CD4-positive, alpha-beta memory T cell (primary cell): ENCODE measurements at regions not wholly inside any gene's neighbourhood (a gene's known extent, or its start where the extent isn't known, plus 50 kb on each side); places are given as distances from the start of the nearest gene placed in this dataset.
A peak's percentile ranks its signal among the peaks of the same experiment; 100 is the strongest.
"Not testable (repeated sequence)": the region's sequence is repeated elsewhere in the genome, so short reads cannot be mapped to it uniquely, and the experiment has no call there.

Source experiments
- CTCF ChIA-PET: fragments of 350-600 bp; sonication (Branson Sonifier 250); formaldehyde crosslinking; loops from one replicate; lab custom pipeline; 2021; ENCODE audit warnings: inconsistent platforms; ENCODE audit not compliant: partially characterized antibody; lab: Charles Lee
- POLR2A ChIA-PET: fragments of 350-600 bp; sonication (Branson Sonifier 250); formaldehyde crosslinking; loops from one replicate; lab custom pipeline; 2021; ENCODE audit not compliant: partially characterized antibody; lab: Charles Lee
- DNase-seq, 5 donors: peaks; one replicate each; pipeline versions ENCODE4 v3.0.0 to v3.0.0-alpha.2; 2020 to 2022; ENCODE audit warnings: mixed read lengths in 1 of 5
- H3K27ac ChIP-seq: one replicate; pipeline ENCODE4 v1.7.0; 2013; ENCODE audit warnings: low read depth, low read length
- H3K27me3 ChIP-seq: 2 replicates; pipeline ENCODE4 v1.7.0; 2013; ENCODE audit warnings: mild to moderate bottlenecking, low read length, moderate library complexity; ENCODE audit not compliant: insufficient read depth
- H3K36me3 ChIP-seq: 2 replicates; pipeline ENCODE4 v1.7.0; 2013; ENCODE audit warnings: mild to moderate bottlenecking, low read length, moderate library complexity; ENCODE audit not compliant: insufficient read depth
- H3K4me1 ChIP-seq: 2 replicates; pipeline ENCODE4 v1.7.0; 2013; ENCODE audit warnings: mild to moderate bottlenecking, low read length, moderate library complexity; ENCODE audit not compliant: insufficient read depth
- H3K4me3 ChIP-seq, 2 donors: one replicate each; pipeline ENCODE4 v1.7.0; 2013; ENCODE audit warnings: low read length in 2 of 2, mild to moderate bottlenecking in 1 of 2
- H3K9me3 ChIP-seq, 2 donors: one replicate each; pipeline ENCODE4 v1.7.0; 2013; ENCODE audit warnings: low read length in 2 of 2, control low read depth in 1 of 2; ENCODE audit not compliant: control insufficient read depth in 1 of 2
- H3K27ac Mint-ChIP-seq, 7 donors: one replicate each; pipeline ENCODE4 v1.8.0; 2020 to 2021; ENCODE audit warnings: mixed read lengths in 7 of 7, mild to moderate bottlenecking in 6 of 7, inconsistent platforms in 3 of 7, moderate library complexity in 3 of 7
- H3K27me3 Mint-ChIP-seq, 2 donors: one replicate each; pipeline ENCODE4 v1.8.0; 2020 to 2021; ENCODE audit warnings: mixed read lengths in 2 of 2
- H3K36me3 Mint-ChIP-seq, 2 donors: one replicate each; pipeline ENCODE4 v1.8.0; 2020 to 2021; ENCODE audit warnings: mixed read lengths in 2 of 2, inconsistent platforms in 1 of 2, mild to moderate bottlenecking in 1 of 2
- H3K4me1 Mint-ChIP-seq, 4 donors: one replicate each; pipeline ENCODE4 v1.8.0; 2020 to 2021; ENCODE audit warnings: mixed read lengths in 4 of 4, mild to moderate bottlenecking in 1 of 4
- H3K4me3 Mint-ChIP-seq, 8 donors: one replicate each; pipeline ENCODE4 v1.8.0; 2020 to 2021; ENCODE audit warnings: mixed read lengths in 8 of 8, mild to moderate bottlenecking in 7 of 8, moderate library complexity in 6 of 8, inconsistent platforms in 3 of 8
- H3K9me3 Mint-ChIP-seq, 8 donors: one replicate each; pipeline ENCODE4 v1.8.0; 2020 to 2021; ENCODE audit warnings: mixed read lengths in 8 of 8, mild to moderate bottlenecking in 5 of 8, inconsistent platforms in 3 of 8, moderate library complexity in 1 of 8
- intact Hi-C: fragments of 100-400 bp; cut with micrococcal nuclease; formaldehyde crosslinking; loops from one replicate; pipeline ENCODE4 v1.15.1; 2023

- DNase-seq, H3K27ac ChIP-seq, H3K36me3 Mint-ChIP-seq, H3K27ac Mint-ChIP-seq, H3K27me3 ChIP-seq, intact Hi-C loops, H3K4me3 ChIP-seq, H3K36me3 ChIP-seq, H3K9me3 ChIP-seq, CTCF ChIA-PET, H3K27me3 Mint-ChIP-seq, H3K4me1 Mint-ChIP-seq, H3K4me1 ChIP-seq, POLR2A ChIA-PET, H3K4me3 Mint-ChIP-seq, H3K9me3 Mint-ChIP-seq: not testable (repeated sequence)
Measured at GRCh38 chr20:26373066-26373465, 676.4 kb upstream of the ZNF337 start.

- Histone ChIP-seq H3K9me3 (no peaks in the 10 kb centered on the region), H3K36me3 (no peaks in the 10 kb centered on the region), H3K4me1 (no peaks in the 10 kb centered on the region), H3K4me3 (no peak overlapping the region), H3K27ac (no peak overlapping the region), H3K27me3 (no peaks in the 10 kb centered on the region)
- no peak for DNase-seq
- ChIA-PET POLR2A (no interaction called here), CTCF (no interaction called here)
- Mint-ChIP-seq H3K9me3 (peaks cover 0 to 9% (median under 1%) of the 10 kb centered on the region in 8 donors), H3K4me3 (no peak overlapping the region), H3K4me1 (no peaks in the 10 kb centered on the region), H3K27me3 (no peaks in the 10 kb centered on the region), H3K36me3 (peaks cover 0 to 2% of the 10 kb centered on the region in 2 donors), H3K27ac (no peak overlapping the region)
- intact Hi-C loops = no loop called here
Measured at GRCh38 chr20:26354511-26354910, 657.9 kb upstream of the ZNF337 start.

- Mint-ChIP-seq H3K36me3 (no peaks in the 10 kb centered on the region), H3K4me1 (peaks cover 0 to 10% (median under 1%) of the 10 kb centered on the region in 4 donors), H3K4me3 (no peak overlapping the region), H3K27ac (no peak overlapping the region), H3K27me3 (no peaks in the 10 kb centered on the region), H3K9me3 (peaks cover 0 to 10% (median 4%) of the 10 kb centered on the region in 8 donors)
- ChIA-PET POLR2A (no interaction called here), CTCF (no interaction called here)
- intact Hi-C loops = no loop called here
- Histone ChIP-seq H3K27me3 (no peaks in the 10 kb centered on the region), H3K4me3 (no peak overlapping the region), H3K36me3 (no peaks in the 10 kb centered on the region), H3K27ac (no peak overlapping the region), H3K9me3 (no peaks in the 10 kb centered on the region), H3K4me1 (no peaks in the 10 kb centered on the region)
- DNase-seq = no peak
Measured at GRCh38 chr20:26347396-26347795, 650.7 kb upstream of the ZNF337 start.

- Mint-ChIP-seq H3K4me3 (peak overlapping the region in 4 of 8 donors; percentile 14 to 55 (median 38)), H3K27ac (peak overlapping the region in 6 of 7 donors; percentile 14 to 58 (median 46)), H3K9me3 (peaks cover 0 to 37% (median 11%) of the 10 kb centered on the region in 8 donors), H3K4me1 (peaks cover 13 to 38% (median 30%) of the 10 kb centered on the region in 4 donors)
- intact Hi-C loops, H3K9me3 ChIP-seq, POLR2A ChIA-PET, H3K27me3 Mint-ChIP-seq, H3K27ac ChIP-seq, H3K4me3 ChIP-seq, H3K27me3 ChIP-seq, CTCF ChIA-PET, H3K36me3 Mint-ChIP-seq, H3K36me3 ChIP-seq: not testable (repeated sequence)
- DNase-seq = peak in 3 of 5 donors; percentile 4 to 19 (median 11)
- peaks cover 18% of the 10 kb centered on the region for H3K4me1 ChIP-seq
Measured at GRCh38 chr20:26340460-26341065, 643.9 kb upstream of the ZNF337 start.

- Mint-ChIP-seq H3K27me3 (no peaks in the 10 kb centered on the region), H3K4me3 (peak overlapping the region in 3 of 8 donors; percentile 4 to 56 (median 25)), H3K27ac (peak overlapping the region in 2 of 7 donors; percentile 25 to 71), H3K9me3 (peaks cover 0 to 20% (median 6%) of the 10 kb centered on the region in 8 donors), H3K36me3 (peaks cover under 1 to 6% of the 10 kb centered on the region in 2 donors), H3K4me1 (peaks cover 4 to 15% (median 7%) of the 10 kb centered on the region in 4 donors)
- no peaks in the 10 kb centered on the region for H3K9me3 ChIP-seq
- no peak for DNase-seq
- H3K27ac ChIP-seq = no peak overlapping the region
- H3K36me3 ChIP-seq = no peaks in the 10 kb centered on the region
- no peaks in the 10 kb centered on the region for H3K27me3 ChIP-seq
- H3K4me1 ChIP-seq = no peaks in the 10 kb centered on the region
- CTCF ChIA-PET = no interaction called here
- H3K4me3 ChIP-seq = no peak overlapping the region
- POLR2A ChIA-PET = no interaction called here
- intact Hi-C loops = no loop called here
Measured at GRCh38 chr20:26324177-26324576, 627.5 kb upstream of the ZNF337 start.

- Histone ChIP-seq H3K4me3 (no peak overlapping the region), H3K27ac (no peak overlapping the region), H3K27me3 (no peaks in the 10 kb centered on the region), H3K4me1 (peaks cover 19% of the 10 kb centered on the region), H3K36me3 (no peaks in the 10 kb centered on the region), H3K9me3 (peaks cover 0 to 4% of the 10 kb centered on the region in 2 donors)
- Mint-ChIP-seq H3K27me3 (no peaks in the 10 kb centered on the region), H3K9me3 (peaks cover 0 to 40% (median 2%) of the 10 kb centered on the region in 8 donors), H3K4me1 (peaks cover 13 to 37% (median 22%) of the 10 kb centered on the region in 4 donors), H3K4me3 (peak overlapping the region in 3 of 8 donors; percentile 8 to 35 (median 8)), H3K27ac (no peak overlapping the region), H3K36me3 (peaks cover 4 to 18% of the 10 kb centered on the region in 2 donors)
- CTCF ChIA-PET = no interaction called here
- DNase-seq = no peak
- intact Hi-C loops = no loop called here
- POLR2A ChIA-PET = no interaction called here
Measured at GRCh38 chr20:26315054-26315453, 618.4 kb upstream of the ZNF337 start.

GRCh38 chr20:26309720-26310119 is 613.1 kb upstream of the ZNF337 start:
- Mint-ChIP-seq H3K4me1 (peaks cover 24 to 66% (median 44%) of the 10 kb centered on the region in 4 donors), H3K4me3 (peak overlapping the region in 6 of 8 donors; percentile 1 to 70 (median 43)), H3K36me3 (peaks cover 4 to 16% of the 10 kb centered on the region in 2 donors), H3K27ac (peak overlapping the region in 6 of 7 donors; percentile 48 to 85 (median 82)), H3K9me3 (peaks cover 0 to 30% (median 2%) of the 10 kb centered on the region in 8 donors)
- intact Hi-C loops = loop anchor here (2.0 kb wide), 1 partner anchor 21 kb away; no protein-coding TSS in a partner anchor
- POLR2A ChIA-PET, DNase-seq, H3K27me3 Mint-ChIP-seq, H3K27ac ChIP-seq, H3K4me3 ChIP-seq, H3K9me3 ChIP-seq, H3K27me3 ChIP-seq, H3K36me3 ChIP-seq, CTCF ChIA-PET: not testable (repeated sequence)
- peaks cover 44% of the 10 kb centered on the region for H3K4me1 ChIP-seq
